SK-N-MC (cell line): ENCODE measurements at regions not wholly inside any gene's neighbourhood (a gene's known extent, or its start where the extent isn't known, plus 50 kb on each side); places are given as distances from the start of the nearest gene placed in this dataset.
"Not testable (repeated sequence)": the region's sequence is repeated elsewhere in the genome, so short reads cannot be mapped to it uniquely, and the experiment has no call there.

Source experiments
- DNase-seq: peaks from one replicate; pipeline ENCODE4 v3.0.0-alpha.2; 2011; ENCODE audit warnings: low read depth, low spot score
- H3K27ac ChIP-seq: fragments of 200-600 bp; sonication (generic); 2 replicates; pipeline ENCODE4 v1.5.1; 2016; ENCODE audit warnings: mixed run types
- H3K36me3 ChIP-seq: fragments of 200-600 bp; sonication (generic); 2 replicates; pipeline ENCODE4 v1.6.1; 2017; ENCODE audit warnings: antibody characterized with exemption, low read length, mixed read lengths; ENCODE audit not compliant: insufficient read depth
- H3K4me3 ChIP-seq: fragments of 200-600 bp; sonication (generic); 2 replicates; pipeline ENCODE4 v1.5.1; 2016
- H3K9ac ChIP-seq: fragments of 200-600 bp; sonication (generic); 2 replicates; pipeline ENCODE4 v1.8.0; 2017; ENCODE audit warnings: mixed run types, mixed read lengths; ENCODE audit not compliant: insufficient read length
- H3K9me3 ChIP-seq: fragments of 200-600 bp; sonication (generic); 2 replicates; pipeline ENCODE4 v1.6.1; 2017; ENCODE audit warnings: low read depth, mild to moderate bottlenecking, antibody characterized with exemption, low read length, moderate library complexity, mixed read lengths
- EZH2 ChIP-seq: fragments of 200-600 bp; sonication (generic); IDR thresholded peaks from one replicate; pipeline ENCODE4 v1.6.1; 2017; ENCODE audit warnings: antibody characterized with exemption
- FOXP2 ChIP-seq: optimal IDR thresholded peaks from 2 replicates; pipeline ENCODE3; 2011; ENCODE audit warnings: mild to moderate bottlenecking, moderate library complexity; ENCODE audit not compliant: insufficient read depth; ENCODE audit errors: extremely low read length, control extremely low read depth
- POLR2AphosphoS5 ChIP-seq: IDR thresholded peaks from 2 replicates; pipeline ENCODE4 v1.6.1; 2012; ENCODE audit warnings: mild to moderate bottlenecking, low read depth, low read length, borderline replicate concordance

GRCh38 chr10:118971187-118971586, 58.3 kb upstream of the NANOS1 start:
- H3K27ac ChIP-seq: no peak overlapping the region
- H3K9me3 ChIP-seq: no peaks in the 10 kb centered on the region
- H3K36me3 ChIP-seq: no peaks in the 10 kb centered on the region
- H3K4me3 ChIP-seq: no peak overlapping the region
- TF ChIP-seq FOXP2 (no peak), POLR2AphosphoS5 (no peak), EZH2 (no peak)
- DNase-seq: no peak
- H3K9ac ChIP-seq: no peak overlapping the region

- TF ChIP-seq POLR2AphosphoS5: no peak
- TF ChIP-seq EZH2: no peak
- TF ChIP-seq FOXP2: no peak
- no peak overlapping the region for H3K9ac ChIP-seq
- no peak for DNase-seq
- no peak overlapping the region for H3K4me3 ChIP-seq
- H3K36me3 ChIP-seq: no peaks in the 10 kb centered on the region
- H3K27ac ChIP-seq: no peak overlapping the region
- H3K9me3 ChIP-seq: no peaks in the 10 kb centered on the region
These were observed 57.6 kb upstream of the NANOS1 start for GRCh38 chr10:118971876-118972275.

- Histone ChIP-seq H3K27ac (no peak overlapping the region), H3K4me3 (no peak overlapping the region), H3K9ac (no peak overlapping the region), H3K9me3 (no peaks in the 10 kb centered on the region), H3K36me3 (no peaks in the 10 kb centered on the region)
- no peak for DNase-seq
- TF ChIP-seq FOXP2: no peak
- TF ChIP-seq EZH2: no peak
- no peak for TF ChIP-seq POLR2AphosphoS5
These were observed 55.8 kb upstream of the NANOS1 start for GRCh38 chr10:118973744-118974143.

GRCh38 chr10:118974951-118975350, 54.6 kb upstream of the NANOS1 start:
- TF ChIP-seq EZH2 (no peak), FOXP2 (no peak), POLR2AphosphoS5 (no peak)
- no peak for DNase-seq
- no peak overlapping the region for H3K9ac ChIP-seq

GRCh38 chr10:118976219-118976618, 53.3 kb upstream of the NANOS1 start:
- H3K9ac ChIP-seq, H3K4me3 ChIP-seq, DNase-seq, H3K27ac ChIP-seq, H3K9me3 ChIP-seq, H3K36me3 ChIP-seq: not testable (repeated sequence)

More at GRCh38 chr10:118974951-118975350, 54.6 kb upstream of the NANOS1 start:
- Histone ChIP-seq H3K27ac (no peak overlapping the region), H3K4me3 (no peak overlapping the region), H3K9me3 (no peaks in the 10 kb centered on the region), H3K36me3 (no peaks in the 10 kb centered on the region)

GRCh38 chr10:118977022-118977599, 52.4 kb upstream of the NANOS1 start:
- TF ChIP-seq EZH2: no peak
- TF ChIP-seq POLR2AphosphoS5: no peak
- TF ChIP-seq FOXP2: no peak
- no peaks in the 10 kb centered on the region for H3K9me3 ChIP-seq
- H3K36me3 ChIP-seq: no peaks in the 10 kb centered on the region
- H3K4me3 ChIP-seq: no peak overlapping the region
- no peak for DNase-seq
- H3K9ac ChIP-seq: no peak overlapping the region
- no peak overlapping the region for H3K27ac ChIP-seq

- no peak for DNase-seq
- no peak overlapping the region for H3K4me3 ChIP-seq
- H3K27ac ChIP-seq: no peak overlapping the region
- no peak overlapping the region for H3K9ac ChIP-seq
- no peaks in the 10 kb centered on the region for H3K9me3 ChIP-seq
- H3K36me3 ChIP-seq: no peaks in the 10 kb centered on the region
- TF ChIP-seq FOXP2 (no peak), POLR2AphosphoS5 (no peak), EZH2 (no peak)
These were observed 51.7 kb upstream of the NANOS1 start for GRCh38 chr10:118977835-118978234.

GRCh38 chr10:118978316-118978997, 51.1 kb upstream of the NANOS1 start:
- Histone ChIP-seq H3K36me3 (no peaks in the 10 kb centered on the region), H3K9me3 (no peaks in the 10 kb centered on the region), H3K4me3 (no peak overlapping the region), H3K9ac (no peak overlapping the region), H3K27ac (no peak overlapping the region)
- no peak for DNase-seq
- TF ChIP-seq FOXP2: no peak
- TF ChIP-seq POLR2AphosphoS5: no peak
- TF ChIP-seq EZH2: no peak

GRCh38 chr10:118978998-118979350, 50.5 kb upstream of the NANOS1 start:
- H3K9ac ChIP-seq: no peak overlapping the region
- no peaks in the 10 kb centered on the region for H3K9me3 ChIP-seq
- no peak for TF ChIP-seq POLR2AphosphoS5
- TF ChIP-seq EZH2: no peak
- no peak overlapping the region for H3K4me3 ChIP-seq
- no peak for DNase-seq
- no peaks in the 10 kb centered on the region for H3K36me3 ChIP-seq
- no peak overlapping the region for H3K27ac ChIP-seq
